ENCODE measurements at regions not wholly inside any gene's neighbourhood (a gene's known extent, or its start where the extent isn't known, plus 50 kb on each side); places are given as distances from the start of the nearest gene placed in this dataset.

- Mint-ChIP-seq H3K4me3 (ENCODE audit: low read depth, unreplicated experiment) (no peak overlapping the region), H3K36me3 (ENCODE audit: insufficient read depth, unreplicated experiment) (no peaks in the 10 kb centered on the region), H3K27ac (ENCODE audit: unreplicated experiment) (no peak overlapping the region), H3K4me1 (ENCODE audit: low read depth, unreplicated experiment) (no peaks in the 10 kb centered on the region), H3K27me3 (ENCODE audit: unreplicated experiment) (no peaks in the 10 kb centered on the region), H3K9me3 (ENCODE audit: low read depth, unreplicated experiment) (peaks cover 12% of the 10 kb centered on the region)
- TF ChIP-seq CTCF (IDR thresholded peaks at IDR 0.05; ENCODE audit: unreplicated experiment), result no peak
- intact Hi-C loops (cut with micrococcal nuclease; ENCODE audit: unreplicated experiment), result no loop called here
- DNase-seq, result no peak
- BruUV-seq (replicated peaks), result no TSS peak
- CTCF ChIA-PET, result no interaction called here
These were observed 108.4 kb upstream of the SLC35B3 start for GRCh38 chr6:8543714-8544113.

GRCh38 chr6:8539453-8539852 is 104.1 kb upstream of the SLC35B3 start:
- Mint-ChIP-seq H3K4me1 (ENCODE audit: low read depth, unreplicated experiment) (no peaks in the 10 kb centered on the region), H3K27ac (ENCODE audit: unreplicated experiment) (no peak overlapping the region), H3K9me3 (ENCODE audit: low read depth, unreplicated experiment) (peaks cover 8% of the 10 kb centered on the region), H3K36me3 (ENCODE audit: insufficient read depth, unreplicated experiment) (no peaks in the 10 kb centered on the region), H3K4me3 (ENCODE audit: low read depth, unreplicated experiment) (no peak overlapping the region), H3K27me3 (ENCODE audit: unreplicated experiment) (no peaks in the 10 kb centered on the region)
- no TSS peak for BruUV-seq (replicated peaks)
- TF ChIP-seq CTCF (IDR thresholded peaks at IDR 0.05; ENCODE audit: unreplicated experiment), result no peak
- no peak for DNase-seq
- CTCF ChIA-PET, result no interaction called here
- intact Hi-C loops (cut with micrococcal nuclease; ENCODE audit: unreplicated experiment), result no loop called here

- no peak for DNase-seq
- Mint-ChIP-seq H3K4me3 (ENCODE audit: low read depth, unreplicated experiment) (no peak overlapping the region), H3K36me3 (ENCODE audit: insufficient read depth, unreplicated experiment) (no peaks in the 10 kb centered on the region), H3K27ac (ENCODE audit: unreplicated experiment) (no peak overlapping the region), H3K27me3 (ENCODE audit: unreplicated experiment) (no peaks in the 10 kb centered on the region), H3K4me1 (ENCODE audit: low read depth, unreplicated experiment) (no peaks in the 10 kb centered on the region), H3K9me3 (ENCODE audit: low read depth, unreplicated experiment) (peaks cover 8% of the 10 kb centered on the region)
- TF ChIP-seq CTCF (IDR thresholded peaks at IDR 0.05; ENCODE audit: unreplicated experiment), result no peak
- CTCF ChIA-PET, result no interaction called here
- BruUV-seq (replicated peaks), result no TSS peak
- intact Hi-C loops (cut with micrococcal nuclease; ENCODE audit: unreplicated experiment), result no loop called here
These were observed 100.8 kb upstream of the SLC35B3 start for GRCh38 chr6:8536122-8536521.

GRCh38 chr6:8535519-8535918 is 100.2 kb upstream of the SLC35B3 start:
- DNase-seq, result no peak
- Mint-ChIP-seq H3K27me3 (ENCODE audit: unreplicated experiment) (no peaks in the 10 kb centered on the region), H3K27ac (ENCODE audit: unreplicated experiment) (no peak overlapping the region), H3K36me3 (ENCODE audit: insufficient read depth, unreplicated experiment) (no peaks in the 10 kb centered on the region), H3K4me3 (ENCODE audit: low read depth, unreplicated experiment) (no peak overlapping the region), H3K9me3 (ENCODE audit: low read depth, unreplicated experiment) (peaks cover 3% of the 10 kb centered on the region), H3K4me1 (ENCODE audit: low read depth, unreplicated experiment) (no peaks in the 10 kb centered on the region)
- intact Hi-C loops (cut with micrococcal nuclease; ENCODE audit: unreplicated experiment), result no loop called here
- CTCF ChIA-PET, result no interaction called here
- BruUV-seq (replicated peaks), result no TSS peak
- TF ChIP-seq CTCF (IDR thresholded peaks at IDR 0.05; ENCODE audit: unreplicated experiment), result no peak
